Renal cortex interstitium (tissue), 11 donors: ENCODE measurements at regions not wholly inside any gene's neighbourhood (a gene's known extent, or its start where the extent isn't known, plus 50 kb on each side); places are given as distances from the start of the nearest gene placed in this dataset.
"Not testable (repeated sequence)": the region's sequence is repeated elsewhere in the genome, so short reads cannot be mapped to it uniquely, and the experiment has no call there.

Experiments used
- DNase-seq, 11 donors: peaks; one replicate each; pipeline ENCODE4 v3.0.0-alpha.2; 2013; ENCODE audit warnings: low read depth in 9 of 11, low spot score in 4 of 11; ENCODE audit errors: extremely low read depth in 1 of 11

GRCh38 chr5:20759459-20759858, 771.5 kb upstream of the CDH18 start:
- DNase-seq, result not testable (repeated sequence)

GRCh38 chr5:20752179-20752578, 764.2 kb upstream of the CDH18 start:
- DNase-seq, result not testable (repeated sequence)

- not testable (repeated sequence) for DNase-seq
These were observed 747.7 kb upstream of the CDH18 start for GRCh38 chr5:20735715-20736114.

GRCh38 chr5:20732223-20732622, 744.2 kb upstream of the CDH18 start:
- DNase-seq, result not testable (repeated sequence)

DNA sequence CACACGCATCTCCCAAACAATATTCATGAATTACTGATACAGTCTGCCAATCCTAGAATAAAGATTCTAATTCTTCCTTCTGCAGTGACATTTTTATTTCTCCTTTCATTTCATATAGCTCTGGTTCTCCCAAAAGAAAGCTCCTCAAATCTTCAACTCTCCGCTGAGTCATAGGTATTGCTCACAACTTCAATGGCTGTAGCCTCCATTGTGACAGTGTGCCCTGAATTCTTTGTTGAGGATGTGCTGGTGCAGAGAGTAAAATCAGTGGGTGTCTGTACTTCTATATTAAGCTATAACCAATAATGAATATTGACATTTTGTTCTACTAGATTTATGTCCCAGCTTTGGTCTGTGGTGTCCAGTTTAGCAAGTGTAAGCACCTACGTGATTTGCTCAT, 733.3 kb upstream of the CDH18 start:
- DNase-seq, result not testable (repeated sequence)

- not testable (repeated sequence) for DNase-seq
These were observed 723.6 kb upstream of the CDH18 start for GRCh38 chr5:20711520-20712155.

- not testable (repeated sequence) for DNase-seq
These were observed 719.6 kb upstream of the CDH18 start for GRCh38 chr5:20707634-20708033.

GRCh38 chr5:20694121-20694520, 706.1 kb upstream of the CDH18 start:
- no peak for DNase-seq

GRCh38 chr5:20692913-20693312, 704.9 kb upstream of the CDH18 start:
- no peak for DNase-seq

GRCh38 chr5:20683241-20683940, 695.4 kb upstream of the CDH18 start:
- DNase-seq, result no peak

DNA sequence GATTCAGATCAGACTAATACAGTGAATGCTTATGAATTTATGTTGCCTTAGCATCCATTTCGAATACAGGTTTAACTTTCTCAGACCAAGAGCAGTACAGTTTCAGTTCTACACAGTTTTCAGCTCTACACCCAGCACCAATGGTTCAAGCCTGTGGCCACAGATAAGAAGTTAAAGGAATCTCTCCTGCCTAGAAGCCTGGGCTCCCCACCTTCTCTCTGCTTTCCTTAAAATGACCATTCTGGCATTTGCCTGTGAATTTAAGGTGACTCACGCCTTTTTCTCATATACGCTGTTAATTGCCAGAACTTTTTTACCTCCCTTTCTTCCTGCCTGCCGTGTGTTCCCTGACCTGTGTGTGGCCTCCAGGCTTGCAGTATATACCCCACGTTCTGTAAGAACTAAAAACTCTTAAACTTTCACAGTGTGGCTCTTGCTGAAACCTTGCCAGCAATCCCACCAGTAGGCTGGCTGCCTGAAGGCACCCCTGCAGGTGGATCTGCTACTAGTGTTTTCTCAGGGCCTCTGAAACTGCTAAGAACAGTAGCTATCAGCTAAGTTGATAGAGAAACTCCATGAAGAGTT, 692.8 kb upstream of the CDH18 start:
- DNase-seq, result no peak

- DNase-seq, result no peak
These were observed 690.9 kb upstream of the CDH18 start for GRCh38 chr5:20678814-20679298.

- DNase-seq, result no peak
These were observed 690.4 kb upstream of the CDH18 start for GRCh38 chr5:20678386-20678785.

DNA sequence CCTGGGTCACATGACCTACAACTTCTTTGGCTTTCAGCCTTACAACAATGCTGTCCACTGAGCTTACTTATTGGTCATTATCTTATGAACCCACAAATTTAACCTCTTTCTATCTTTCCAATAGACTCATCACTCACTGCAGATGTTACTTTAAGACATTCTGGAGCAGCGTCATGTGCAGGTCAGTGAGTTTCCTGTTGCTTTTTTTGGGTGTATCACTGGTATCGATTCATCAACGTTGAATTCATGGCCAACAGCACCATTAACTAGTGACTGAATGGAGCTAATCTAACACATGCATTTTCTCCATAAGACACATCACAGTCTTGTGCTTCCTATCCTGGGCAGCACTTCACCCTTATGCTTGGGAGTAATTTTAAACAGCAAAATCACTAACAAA, 672.6 kb upstream of the CDH18 start:
- DNase-seq, result no peak

GRCh38 chr5:20656262-20656661, 668.3 kb upstream of the CDH18 start:
- DNase-seq, result no peak

GRCh38 chr5:20655211-20655610, 667.2 kb upstream of the CDH18 start:
- no peak for DNase-seq

- no peak for DNase-seq
These were observed 666.7 kb upstream of the CDH18 start for GRCh38 chr5:20654746-20655145.

GRCh38 chr5:20654033-20654432, 666.0 kb upstream of the CDH18 start:
- DNase-seq, result no peak

DNA sequence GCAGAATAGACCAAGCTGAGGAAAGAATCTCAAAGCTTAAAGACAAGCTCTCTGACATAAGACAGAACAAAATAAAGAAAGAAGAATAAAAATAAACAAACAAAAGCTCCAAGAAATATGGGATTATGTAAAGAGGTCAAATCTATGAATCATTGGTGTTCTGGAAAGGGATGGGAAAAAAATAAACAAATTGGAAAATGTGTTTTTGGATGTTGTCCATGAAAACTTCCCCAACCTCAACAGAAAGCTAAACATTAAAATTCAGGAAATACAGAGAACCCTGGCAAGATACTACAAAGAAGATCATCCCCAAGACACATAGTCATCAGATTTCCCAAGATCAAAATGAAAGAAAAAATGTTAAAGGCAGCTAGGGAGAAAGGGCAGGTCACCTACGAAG, 662.0 kb upstream of the CDH18 start:
- DNase-seq, result no peak

- DNase-seq, result no peak
These were observed 661.0 kb upstream of the CDH18 start for GRCh38 chr5:20648981-20649380.
